ENCODE measurements at regions not wholly inside any gene's neighbourhood (a gene's known extent, or its start where the extent isn't known, plus 50 kb on each side); places are given as distances from the start of the nearest gene placed in this dataset.

DNA sequence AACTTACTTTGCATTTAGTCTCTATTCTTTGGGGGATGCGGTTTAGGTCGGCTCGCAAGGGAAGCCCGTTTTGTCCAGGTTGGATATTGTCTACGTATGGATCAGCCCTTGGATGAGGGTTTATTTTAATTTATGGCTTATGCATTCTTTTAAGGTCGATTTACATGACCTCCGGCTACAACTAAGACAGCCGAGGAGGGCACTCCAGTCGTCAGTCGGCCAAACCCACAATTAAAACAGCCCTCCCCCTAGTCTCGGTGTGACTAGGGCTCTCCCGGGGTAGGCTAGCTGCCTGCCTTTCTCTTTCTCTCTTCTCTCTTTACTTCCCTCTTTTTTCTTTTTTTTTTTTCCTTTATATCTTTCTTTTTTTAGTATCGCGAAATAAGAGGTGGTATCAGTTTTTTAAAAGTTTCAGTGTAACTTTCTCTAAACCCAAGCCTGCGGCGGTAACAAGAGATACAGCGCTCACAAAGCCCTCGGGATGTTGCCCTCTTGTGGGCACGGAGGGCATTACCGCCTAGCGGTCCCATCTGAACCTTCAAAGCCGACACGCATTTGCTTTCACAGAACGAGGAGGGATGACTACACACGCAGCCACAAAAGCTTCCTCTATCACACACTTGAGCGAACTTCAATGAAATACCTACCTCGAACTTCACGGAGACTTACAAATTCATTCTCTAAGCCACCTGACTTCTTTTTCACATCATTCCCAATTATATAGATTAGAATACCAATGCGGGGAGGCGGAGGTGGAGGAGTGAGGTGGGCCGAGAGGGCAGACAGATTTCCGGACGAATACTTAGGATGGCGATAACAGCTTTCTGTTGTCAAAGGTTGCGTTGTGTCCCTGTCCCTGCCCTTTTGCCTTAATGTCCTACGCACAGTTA, 132.3 kb upstream of the C11orf58 start:
- peak; percentile 90 for DNase-seq (ENCODE audit: low spot score)
- TF ChIP-seq POLR2AphosphoS5 (IDR thresholded peaks at IDR 0.05) = peak; percentile 86
- TF ChIP-seq POLR2A (IDR thresholded peaks at IDR 0.05) = peak; percentile 50
- TF ChIP-seq CTCF (IDR thresholded peaks at IDR 0.05) = peak; percentile 91 to 94 (median 92)
- WGBS = 2% methylated on average over 36 of the region's 36 CpGs
- peak overlapping the region; percentile 49 to 51 for H3K4me3 ChIP-seq
- peak overlapping the region; percentile 60 to 71 for H3K27ac ChIP-seq
- H3K9me3 ChIP-seq = no peaks in the 10 kb centered on the region
- no peaks in the 10 kb centered on the region for H3K4me1 ChIP-seq (replicated peaks)
- no peaks in the 10 kb centered on the region for H3K36me3 ChIP-seq
- intact Hi-C loops (cut with DNase I) = loop anchor here (2.0 kb wide), 1 partner anchor 955 kb away; no protein-coding TSS in a partner anchor
- H3K27me3 ChIP-seq (replicated peaks; ENCODE audit: insufficient read depth) = peaks cover 11% of the 10 kb centered on the region

- no peak for DNase-seq (ENCODE audit: low spot score)
- Histone ChIP-seq H3K4me3 (peak overlapping the region; percentile 44 to 48), H3K36me3 (no peaks in the 10 kb centered on the region), H3K4me1 (replicated peaks) (no peaks in the 10 kb centered on the region), H3K9me3 (no peaks in the 10 kb centered on the region), H3K27me3 (replicated peaks; ENCODE audit: insufficient read depth) (peaks cover 5% of the 10 kb centered on the region), H3K27ac (peak overlapping the region; percentile 39 to 66)
- intact Hi-C loops (cut with DNase I) = no loop called here
- under 1% methylated on average over 32 of the region's 32 CpGs for WGBS
- TF ChIP-seq POLR2AphosphoS5 (IDR thresholded peaks at IDR 0.05) = no peak
- no peak for TF ChIP-seq CTCF (IDR thresholded peaks at IDR 0.05)
- TF ChIP-seq POLR2A (IDR thresholded peaks at IDR 0.05) = no peak
Measured at GRCh38 chr11:16605389-16605893, 133.0 kb upstream of the C11orf58 start.

- Histone ChIP-seq H3K4me1 (replicated peaks) (no peaks in the 10 kb centered on the region), H3K27ac (peak overlapping the region; percentile 39 to 66), H3K4me3 (peak overlapping the region; percentile 44 to 48), H3K36me3 (no peaks in the 10 kb centered on the region), H3K9me3 (no peaks in the 10 kb centered on the region), H3K27me3 (replicated peaks; ENCODE audit: insufficient read depth) (peaks cover 3% of the 10 kb centered on the region)
- 2% methylated on average over 36 of the region's 57 CpGs for WGBS
- DNase-seq (ENCODE audit: low spot score) = no peak
- intact Hi-C loops (cut with DNase I) = no loop called here
- TF ChIP-seq CTCF (IDR thresholded peaks at IDR 0.05) (peak in 1 of 4 experiments; percentile 9), POLR2A (IDR thresholded peaks at IDR 0.05) (no peak), POLR2AphosphoS5 (IDR thresholded peaks at IDR 0.05) (no peak)
Measured at GRCh38 chr11:16604794-16605388, 133.6 kb upstream of the C11orf58 start.

GRCh38 chr11:16603890-16604793, 134.3 kb upstream of the C11orf58 start:
- intact Hi-C loops (cut with DNase I) = no loop called here
- TF ChIP-seq POLR2AphosphoS5 (IDR thresholded peaks at IDR 0.05) (no peak), CTCF (IDR thresholded peaks at IDR 0.05) (no peak), POLR2A (IDR thresholded peaks at IDR 0.05) (no peak)
- Histone ChIP-seq H3K36me3 (no peaks in the 10 kb centered on the region), H3K4me1 (replicated peaks) (no peaks in the 10 kb centered on the region), H3K27me3 (replicated peaks; ENCODE audit: insufficient read depth) (no peaks in the 10 kb centered on the region), H3K4me3 (peak overlapping the region; percentile 44 to 48), H3K27ac (peak overlapping the region; percentile 39 to 66), H3K9me3 (no peaks in the 10 kb centered on the region)
- peak; percentile 29 for DNase-seq (ENCODE audit: low spot score)
- 35% methylated on average over 53 of the region's 53 CpGs for WGBS
